ENCODE measurements at regions not wholly inside any gene's neighbourhood (a gene's known extent, or its start where the extent isn't known, plus 50 kb on each side); places are given as distances from the start of the nearest gene placed in this dataset.

- Histone ChIP-seq H3K4me3 (ENCODE audit: low read length) (no peak overlapping the region), H3K9ac (ENCODE audit: low read length) (no peak overlapping the region), H3K4me1 (ENCODE audit: control insufficient read depth, insufficient read depth, low read length) (no peaks in the 10 kb centered on the region), H3K27me3 (replicated peaks; ENCODE audit: control insufficient read depth, insufficient read depth, low read length) (no peaks in the 10 kb centered on the region), H3K9me3 (ENCODE audit: control insufficient read depth, low read length) (peaks cover 6% of the 10 kb centered on the region), H3K36me3 (ENCODE audit: control insufficient read depth, insufficient read depth, low read length, severe bottlenecking) (no peaks in the 10 kb centered on the region)
- no peak for DNase-seq (ENCODE audit: low read depth)
Observed at GRCh38 chr6:139557547-139557946, 183.1 kb upstream of the CITED2 start.

GRCh38 chr6:139556532-139556931, 182.1 kb upstream of the CITED2 start:
- no peak overlapping the region for H3K9ac ChIP-seq (ENCODE audit: low read length)
- no peak for DNase-seq (ENCODE audit: low read depth)
- no peaks in the 10 kb centered on the region for H3K36me3 ChIP-seq (ENCODE audit: control insufficient read depth, insufficient read depth, low read length, severe bottlenecking)
- no peaks in the 10 kb centered on the region for H3K4me1 ChIP-seq (ENCODE audit: control insufficient read depth, insufficient read depth, low read length)
- H3K9me3 ChIP-seq (ENCODE audit: control insufficient read depth, low read length), result peaks cover 6% of the 10 kb centered on the region
- no peaks in the 10 kb centered on the region for H3K27me3 ChIP-seq (replicated peaks; ENCODE audit: control insufficient read depth, insufficient read depth, low read length)
- H3K4me3 ChIP-seq (ENCODE audit: low read length), result no peak overlapping the region

- Histone ChIP-seq H3K27me3 (replicated peaks; ENCODE audit: control insufficient read depth, insufficient read depth, low read length) (no peaks in the 10 kb centered on the region), H3K36me3 (ENCODE audit: control insufficient read depth, insufficient read depth, low read length, severe bottlenecking) (no peaks in the 10 kb centered on the region), H3K9ac (ENCODE audit: low read length) (no peak overlapping the region), H3K9me3 (ENCODE audit: control insufficient read depth, low read length) (no peaks in the 10 kb centered on the region), H3K4me1 (ENCODE audit: control insufficient read depth, insufficient read depth, low read length) (no peaks in the 10 kb centered on the region), H3K4me3 (ENCODE audit: low read length) (no peak overlapping the region)
- DNase-seq (ENCODE audit: low read depth), result no peak
Observed at GRCh38 chr6:139553916-139554315, 179.5 kb upstream of the CITED2 start.

- H3K36me3 ChIP-seq (ENCODE audit: control insufficient read depth, insufficient read depth, low read length, severe bottlenecking), result no peaks in the 10 kb centered on the region
- no peak overlapping the region for H3K9ac ChIP-seq (ENCODE audit: low read length)
- no peaks in the 10 kb centered on the region for H3K27me3 ChIP-seq (replicated peaks; ENCODE audit: control insufficient read depth, insufficient read depth, low read length)
- H3K4me3 ChIP-seq (ENCODE audit: low read length), result no peak overlapping the region
- DNase-seq (ENCODE audit: low read depth), result no peak
- no peaks in the 10 kb centered on the region for H3K9me3 ChIP-seq (ENCODE audit: control insufficient read depth, low read length)
- peaks cover 15% of the 10 kb centered on the region for H3K4me1 ChIP-seq (ENCODE audit: control insufficient read depth, insufficient read depth, low read length)
Observed at GRCh38 chr6:139551376-139551775, 176.9 kb upstream of the CITED2 start.

- DNase-seq (ENCODE audit: low read depth), result no peak
- H3K36me3 ChIP-seq (ENCODE audit: control insufficient read depth, insufficient read depth, low read length, severe bottlenecking), result no peaks in the 10 kb centered on the region
- no peaks in the 10 kb centered on the region for H3K9me3 ChIP-seq (ENCODE audit: control insufficient read depth, low read length)
- H3K4me3 ChIP-seq (ENCODE audit: low read length), result no peak overlapping the region
- peaks cover 26% of the 10 kb centered on the region for H3K4me1 ChIP-seq (ENCODE audit: control insufficient read depth, insufficient read depth, low read length)
- no peaks in the 10 kb centered on the region for H3K27me3 ChIP-seq (replicated peaks; ENCODE audit: control insufficient read depth, insufficient read depth, low read length)
- H3K9ac ChIP-seq (ENCODE audit: low read length), result no peak overlapping the region
Observed at GRCh38 chr6:139550361-139550760, 175.9 kb upstream of the CITED2 start.

GRCh38 chr6:139549561-139550070, 175.2 kb upstream of the CITED2 start:
- H3K36me3 ChIP-seq (ENCODE audit: control insufficient read depth, insufficient read depth, low read length, severe bottlenecking), result no peaks in the 10 kb centered on the region
- no peak for DNase-seq (ENCODE audit: low read depth)
- H3K4me3 ChIP-seq (ENCODE audit: low read length), result no peak overlapping the region
- no peaks in the 10 kb centered on the region for H3K9me3 ChIP-seq (ENCODE audit: control insufficient read depth, low read length)
- H3K4me1 ChIP-seq (ENCODE audit: control insufficient read depth, insufficient read depth, low read length), result peaks cover 33% of the 10 kb centered on the region
- H3K27me3 ChIP-seq (replicated peaks; ENCODE audit: control insufficient read depth, insufficient read depth, low read length), result no peaks in the 10 kb centered on the region
- H3K9ac ChIP-seq (ENCODE audit: low read length), result no peak overlapping the region

GRCh38 chr6:139547804-139548203, 173.4 kb upstream of the CITED2 start:
- no peaks in the 10 kb centered on the region for H3K36me3 ChIP-seq (ENCODE audit: control insufficient read depth, insufficient read depth, low read length, severe bottlenecking)
- no peak for DNase-seq (ENCODE audit: low read depth)
- H3K4me3 ChIP-seq (ENCODE audit: low read length), result peak overlapping the region; percentile 73
- peaks cover 34% of the 10 kb centered on the region for H3K4me1 ChIP-seq (ENCODE audit: control insufficient read depth, insufficient read depth, low read length)
- H3K9me3 ChIP-seq (ENCODE audit: control insufficient read depth, low read length), result no peaks in the 10 kb centered on the region
- peak overlapping the region; percentile 69 for H3K9ac ChIP-seq (ENCODE audit: low read length)
- H3K27me3 ChIP-seq (replicated peaks; ENCODE audit: control insufficient read depth, insufficient read depth, low read length), result no peaks in the 10 kb centered on the region

- H3K9ac ChIP-seq (ENCODE audit: low read length), result peak overlapping the region; percentile 69
- no peaks in the 10 kb centered on the region for H3K27me3 ChIP-seq (replicated peaks; ENCODE audit: control insufficient read depth, insufficient read depth, low read length)
- peaks cover 34% of the 10 kb centered on the region for H3K4me1 ChIP-seq (ENCODE audit: control insufficient read depth, insufficient read depth, low read length)
- peak overlapping the region; percentile 73 for H3K4me3 ChIP-seq (ENCODE audit: low read length)
- no peak for DNase-seq (ENCODE audit: low read depth)
- H3K36me3 ChIP-seq (ENCODE audit: control insufficient read depth, insufficient read depth, low read length, severe bottlenecking), result no peaks in the 10 kb centered on the region
- H3K9me3 ChIP-seq (ENCODE audit: control insufficient read depth, low read length), result no peaks in the 10 kb centered on the region
Observed at GRCh38 chr6:139547122-139547776, 172.8 kb upstream of the CITED2 start.

GRCh38 chr6:139546106-139546472, 171.6 kb upstream of the CITED2 start:
- no peaks in the 10 kb centered on the region for H3K36me3 ChIP-seq (ENCODE audit: control insufficient read depth, insufficient read depth, low read length, severe bottlenecking)
- peak overlapping the region; percentile 39 for H3K9ac ChIP-seq (ENCODE audit: low read length)
- no peaks in the 10 kb centered on the region for H3K9me3 ChIP-seq (ENCODE audit: control insufficient read depth, low read length)
- DNase-seq (ENCODE audit: low read depth), result no peak
- peak overlapping the region; percentile 50 for H3K4me3 ChIP-seq (ENCODE audit: low read length)
- peaks cover 34% of the 10 kb centered on the region for H3K4me1 ChIP-seq (ENCODE audit: control insufficient read depth, insufficient read depth, low read length)
- no peaks in the 10 kb centered on the region for H3K27me3 ChIP-seq (replicated peaks; ENCODE audit: control insufficient read depth, insufficient read depth, low read length)

GRCh38 chr6:139545206-139546105, 171.0 kb upstream of the CITED2 start:
- H3K9ac ChIP-seq (ENCODE audit: low read length), result peak overlapping the region; percentile 39
- peaks cover 40% of the 10 kb centered on the region for H3K4me1 ChIP-seq (ENCODE audit: control insufficient read depth, insufficient read depth, low read length)
- H3K9me3 ChIP-seq (ENCODE audit: control insufficient read depth, low read length), result no peaks in the 10 kb centered on the region
- H3K4me3 ChIP-seq (ENCODE audit: low read length), result peak overlapping the region; percentile 50
- no peaks in the 10 kb centered on the region for H3K27me3 ChIP-seq (replicated peaks; ENCODE audit: control insufficient read depth, insufficient read depth, low read length)
- no peak for DNase-seq (ENCODE audit: low read depth)
- no peaks in the 10 kb centered on the region for H3K36me3 ChIP-seq (ENCODE audit: control insufficient read depth, insufficient read depth, low read length, severe bottlenecking)

GRCh38 chr6:139544701-139545057, 170.2 kb upstream of the CITED2 start:
- Histone ChIP-seq H3K27me3 (replicated peaks; ENCODE audit: control insufficient read depth, insufficient read depth, low read length) (no peaks in the 10 kb centered on the region), H3K9me3 (ENCODE audit: control insufficient read depth, low read length) (no peaks in the 10 kb centered on the region), H3K4me3 (ENCODE audit: low read length) (no peak overlapping the region), H3K4me1 (ENCODE audit: control insufficient read depth, insufficient read depth, low read length) (peaks cover 48% of the 10 kb centered on the region), H3K9ac (ENCODE audit: low read length) (no peak overlapping the region), H3K36me3 (ENCODE audit: control insufficient read depth, insufficient read depth, low read length, severe bottlenecking) (no peaks in the 10 kb centered on the region)
- DNase-seq (ENCODE audit: low read depth), result no peak

All from adipocyte (in vitro differentiated cells).